ENCODE measurements at regions not wholly inside any gene's neighbourhood (a gene's known extent, or its start where the extent isn't known, plus 50 kb on each side); places are given as distances from the start of the nearest gene placed in this dataset.

DNA sequence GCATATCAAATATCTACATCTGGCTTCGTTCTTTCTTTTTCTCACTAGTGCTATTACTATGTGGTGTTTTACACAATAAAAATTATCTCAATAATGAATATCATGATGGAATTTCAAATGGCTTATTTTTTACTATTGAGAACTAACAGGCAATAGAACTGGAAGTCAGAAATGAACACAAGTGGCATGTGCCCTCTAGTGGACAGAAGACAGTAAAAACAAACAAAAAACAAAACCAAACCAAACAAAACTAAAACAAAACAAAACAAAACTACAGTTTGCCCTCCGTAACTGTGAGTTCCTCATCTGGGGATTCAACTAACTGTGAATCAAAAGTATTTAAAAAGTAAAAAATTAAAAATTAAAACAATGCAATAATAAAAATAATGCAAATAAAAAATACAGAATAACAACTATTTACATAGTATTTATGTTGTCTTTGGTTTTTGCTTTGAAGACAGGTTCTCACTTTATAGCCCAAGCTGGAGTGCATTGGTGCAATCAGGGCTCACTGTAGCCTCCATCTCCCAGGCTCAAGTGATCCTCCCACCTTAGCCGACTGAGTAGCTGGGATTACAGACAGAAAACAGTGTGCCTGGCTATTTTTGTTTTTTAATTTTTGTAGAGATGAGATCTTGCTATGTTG is 195.6 kb upstream of the TACR3 start:
- DNase-seq (ENCODE audit: low read depth in 2 of 2), result peak; percentile 15 to 38
- TF ChIP-seq, protein P1, sequence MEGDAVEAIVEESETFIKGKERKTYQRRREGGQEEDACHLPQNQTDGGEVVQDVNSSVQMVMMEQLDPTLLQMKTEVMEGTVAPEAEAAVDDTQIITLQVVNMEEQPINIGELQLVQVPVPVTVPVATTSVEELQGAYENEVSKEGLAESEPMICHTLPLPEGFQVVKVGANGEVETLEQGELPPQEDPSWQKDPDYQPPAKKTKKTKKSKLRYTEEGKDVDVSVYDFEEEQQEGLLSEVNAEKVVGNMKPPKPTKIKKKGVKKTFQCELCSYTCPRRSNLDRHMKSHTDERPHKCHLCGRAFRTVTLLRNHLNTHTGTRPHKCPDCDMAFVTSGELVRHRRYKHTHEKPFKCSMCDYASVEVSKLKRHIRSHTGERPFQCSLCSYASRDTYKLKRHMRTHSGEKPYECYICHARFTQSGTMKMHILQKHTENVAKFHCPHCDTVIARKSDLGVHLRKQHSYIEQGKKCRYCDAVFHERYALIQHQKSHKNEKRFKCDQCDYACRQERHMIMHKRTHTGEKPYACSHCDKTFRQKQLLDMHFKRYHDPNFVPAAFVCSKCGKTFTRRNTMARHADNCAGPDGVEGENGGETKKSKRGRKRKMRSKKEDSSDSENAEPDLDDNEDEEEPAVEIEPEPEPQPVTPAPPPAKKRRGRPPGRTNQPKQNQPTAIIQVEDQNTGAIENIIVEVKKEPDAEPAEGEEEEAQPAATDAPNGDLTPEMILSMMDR (IDR thresholded peaks at IDR 0.05; ENCODE audit: low read depth, low read length), result peak; percentile 64
- no peak overlapping the region for H3K4me3 ChIP-seq (replicated peaks in 1 of 2; ENCODE audit: low read depth in 2 of 2, low read length in 2 of 2)

DNA sequence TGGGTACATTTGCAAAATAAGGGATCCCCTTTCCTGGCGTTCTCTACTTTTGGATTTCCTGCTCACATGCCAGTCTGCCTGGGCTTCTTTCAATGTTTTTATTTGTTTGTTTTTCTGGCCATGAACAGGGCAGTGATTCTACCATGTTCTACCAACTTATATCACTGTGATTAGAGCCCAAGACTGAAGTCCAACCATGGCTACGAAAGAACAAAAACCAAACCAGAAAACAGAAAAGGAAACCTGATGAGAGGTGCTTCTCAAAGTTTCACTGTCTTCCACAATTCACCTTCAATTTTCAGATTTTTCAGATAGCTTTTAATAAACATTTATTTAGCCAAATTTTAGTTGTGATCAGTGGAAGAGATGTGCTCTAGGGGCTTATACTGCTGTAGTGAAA is 187.6 kb upstream of the TACR3 start:
- DNase-seq (ENCODE audit: low read depth in 2 of 2), result no peak
- H3K4me3 ChIP-seq (replicated peaks in 1 of 2; ENCODE audit: low read depth in 2 of 2, low read length in 2 of 2), result no peak overlapping the region

DNA sequence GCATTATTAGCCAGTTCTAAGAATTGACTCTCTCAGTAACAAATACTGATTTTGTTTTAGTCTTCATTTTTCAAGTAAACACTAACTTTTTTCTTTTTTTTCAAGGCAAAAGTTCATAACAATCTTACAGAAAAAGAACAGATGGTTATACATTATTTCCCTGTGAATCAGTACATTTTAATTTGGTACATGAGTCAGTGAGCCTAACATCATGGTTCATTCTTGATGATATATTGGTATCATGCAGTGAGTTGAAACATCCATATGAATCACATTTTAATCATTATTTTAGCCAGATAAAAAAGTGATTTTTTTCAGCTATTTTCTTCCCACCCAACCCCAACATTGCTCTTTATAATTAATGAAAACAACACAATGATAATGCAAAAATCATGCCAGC is 184.3 kb upstream of the TACR3 start:
- TF ChIP-seq, protein P1 (IDR thresholded peaks at IDR 0.05; ENCODE audit: low read depth, low read length), result no peak
- DNase-seq (ENCODE audit: low read depth in 2 of 2), result no peak

More for the DNA sequence above, 187.6 kb upstream of the TACR3 start:
- TF ChIP-seq, protein P1 (IDR thresholded peaks at IDR 0.05; ENCODE audit: low read depth, low read length), result no peak

DNA sequence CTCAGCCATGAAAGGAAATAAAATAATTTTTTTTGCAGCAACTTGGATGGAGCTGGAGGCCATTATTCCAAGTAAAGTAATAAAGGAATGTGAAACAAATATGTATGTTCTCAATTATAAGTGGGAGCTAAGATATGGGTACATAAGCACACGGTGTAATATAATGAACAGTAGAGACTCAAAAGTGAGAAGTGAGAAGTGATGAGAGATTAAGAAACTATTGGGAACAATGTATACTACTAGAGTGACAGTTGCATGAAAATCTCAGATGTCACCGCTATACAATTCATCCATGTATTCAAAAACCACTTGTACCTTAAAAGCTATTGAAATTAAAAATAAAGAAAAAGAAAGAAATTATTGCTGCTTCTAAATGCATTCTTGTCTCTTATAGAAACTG is 182.9 kb upstream of the TACR3 start:
- TF ChIP-seq, protein P1 (IDR thresholded peaks at IDR 0.05; ENCODE audit: low read depth, low read length), result no peak
- H3K4me3 ChIP-seq (replicated peaks in 1 of 2; ENCODE audit: low read depth in 2 of 2, low read length in 2 of 2), result no peak overlapping the region
- no peak for DNase-seq (ENCODE audit: low read depth in 2 of 2)

More for the DNA sequence above, 184.3 kb upstream of the TACR3 start:
- H3K4me3 ChIP-seq (replicated peaks in 1 of 2; ENCODE audit: low read depth in 2 of 2, low read length in 2 of 2), result no peak overlapping the region

DNA sequence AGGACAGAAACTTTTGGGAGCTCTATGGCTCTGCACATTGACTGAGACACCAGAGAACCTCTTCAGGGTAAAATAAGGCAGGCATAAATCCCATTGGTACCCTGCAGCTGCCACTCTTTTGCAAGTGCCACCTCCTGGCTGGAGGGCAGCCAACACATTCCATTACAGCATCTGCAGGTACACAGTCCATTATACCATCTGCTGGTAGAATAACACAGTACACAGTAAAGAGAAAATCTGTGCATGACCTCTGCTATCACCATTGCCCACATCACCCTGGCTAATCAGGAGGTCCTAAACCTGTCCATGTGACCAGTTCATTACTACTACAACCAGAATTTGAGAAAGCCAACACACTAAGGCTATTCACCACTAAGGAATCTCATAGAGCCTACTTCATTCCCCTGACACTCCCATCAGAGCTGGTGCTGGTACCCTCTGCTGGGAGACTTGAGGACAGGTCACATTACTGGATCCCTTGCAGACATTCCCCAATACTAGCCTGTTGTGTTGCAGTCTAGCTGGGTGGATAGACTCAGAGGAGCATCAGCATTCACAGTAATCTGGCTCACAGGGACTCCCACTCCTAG is 176.2 kb upstream of the TACR3 start:
- no peak overlapping the region for H3K4me3 ChIP-seq (replicated peaks in 1 of 2; ENCODE audit: low read depth in 2 of 2, low read length in 2 of 2)
- no peak for DNase-seq (ENCODE audit: low read depth in 2 of 2)
- TF ChIP-seq, protein P1 (IDR thresholded peaks at IDR 0.05; ENCODE audit: low read depth, low read length), result no peak

DNA sequence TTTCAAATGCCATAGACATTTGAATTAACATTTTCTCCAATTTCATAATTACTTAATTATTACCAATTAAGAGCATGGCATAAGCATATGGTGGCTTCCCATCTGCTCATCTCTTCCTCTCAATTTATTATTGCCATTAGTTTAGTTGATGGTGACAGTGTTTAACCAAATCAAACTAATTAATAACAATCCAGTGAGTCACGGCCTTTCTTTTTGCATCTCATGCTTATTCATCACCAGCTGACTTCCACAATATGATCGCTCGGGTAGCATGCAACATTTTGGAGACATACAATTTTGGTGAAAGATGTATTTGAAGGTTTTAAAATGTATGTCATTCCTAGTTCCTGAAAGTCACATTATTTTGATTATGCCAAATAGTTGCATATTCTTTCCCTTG is 172.8 kb upstream of the TACR3 start:
- DNase-seq (ENCODE audit: low read depth in 2 of 2), result no peak
- TF ChIP-seq, protein P1 (IDR thresholded peaks at IDR 0.05; ENCODE audit: low read depth, low read length), result no peak
- H3K4me3 ChIP-seq (replicated peaks in 1 of 2; ENCODE audit: low read depth in 2 of 2, low read length in 2 of 2), result no peak overlapping the region

Data from cardiac fibroblast (primary cell).